Activated effector memory CD4-positive, alpha-beta T cell treated with Interleukin-2 at 50 U/mL for 16 hours (primary cell): ENCODE measurements at regions not wholly inside any gene's neighbourhood (a gene's known extent, or its start where the extent isn't known, plus 50 kb on each side); places are given as distances from the start of the nearest gene placed in this dataset.

Experiments used
- DNase-seq: peaks from one replicate; pipeline ENCODE4 v3.0.0-alpha.2; 2020

DNA sequence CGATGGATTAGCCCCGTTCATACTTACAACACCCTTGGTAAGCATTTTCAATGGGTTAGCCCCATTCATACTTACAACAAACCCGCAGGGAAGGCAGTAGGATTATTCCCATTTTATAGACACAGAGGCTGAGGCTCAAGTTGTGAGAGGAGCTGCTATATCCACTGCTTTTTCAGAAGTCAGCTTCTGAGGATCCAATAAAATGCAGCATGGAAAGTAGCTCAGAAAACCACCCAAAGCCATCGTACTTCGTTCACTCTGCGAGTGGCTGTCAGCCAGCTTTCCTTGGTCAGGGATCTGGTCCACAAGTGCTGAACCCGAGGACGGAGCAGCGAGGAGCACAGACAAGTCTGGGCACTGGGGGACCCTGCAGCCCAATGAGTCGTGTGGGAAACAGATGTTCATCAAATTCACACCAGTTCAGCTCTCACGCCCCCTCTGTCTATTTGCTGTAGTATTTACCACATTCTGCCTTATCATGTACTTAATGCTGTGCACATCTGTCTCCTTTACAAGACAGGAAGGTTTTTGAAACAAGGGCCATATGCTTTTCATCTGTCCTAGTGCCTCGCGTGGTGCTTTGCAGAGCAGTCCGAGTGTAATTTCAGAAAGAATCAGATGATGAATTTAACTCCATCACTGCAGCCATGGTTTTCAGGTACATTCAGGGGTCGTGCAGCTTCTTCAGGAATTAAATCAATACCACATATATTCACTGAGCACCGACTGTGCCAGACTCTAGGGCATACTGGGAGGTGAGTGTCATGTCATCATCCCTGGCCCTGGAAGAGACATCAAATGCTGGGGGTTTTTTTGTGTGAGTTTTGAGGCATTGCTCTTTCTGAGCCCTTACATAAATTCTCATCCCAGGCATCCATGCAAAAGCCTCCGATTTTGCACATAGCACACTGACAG, 256.9 kb downstream of the CDH26 start:
- DNase-seq = no peak

DNA sequence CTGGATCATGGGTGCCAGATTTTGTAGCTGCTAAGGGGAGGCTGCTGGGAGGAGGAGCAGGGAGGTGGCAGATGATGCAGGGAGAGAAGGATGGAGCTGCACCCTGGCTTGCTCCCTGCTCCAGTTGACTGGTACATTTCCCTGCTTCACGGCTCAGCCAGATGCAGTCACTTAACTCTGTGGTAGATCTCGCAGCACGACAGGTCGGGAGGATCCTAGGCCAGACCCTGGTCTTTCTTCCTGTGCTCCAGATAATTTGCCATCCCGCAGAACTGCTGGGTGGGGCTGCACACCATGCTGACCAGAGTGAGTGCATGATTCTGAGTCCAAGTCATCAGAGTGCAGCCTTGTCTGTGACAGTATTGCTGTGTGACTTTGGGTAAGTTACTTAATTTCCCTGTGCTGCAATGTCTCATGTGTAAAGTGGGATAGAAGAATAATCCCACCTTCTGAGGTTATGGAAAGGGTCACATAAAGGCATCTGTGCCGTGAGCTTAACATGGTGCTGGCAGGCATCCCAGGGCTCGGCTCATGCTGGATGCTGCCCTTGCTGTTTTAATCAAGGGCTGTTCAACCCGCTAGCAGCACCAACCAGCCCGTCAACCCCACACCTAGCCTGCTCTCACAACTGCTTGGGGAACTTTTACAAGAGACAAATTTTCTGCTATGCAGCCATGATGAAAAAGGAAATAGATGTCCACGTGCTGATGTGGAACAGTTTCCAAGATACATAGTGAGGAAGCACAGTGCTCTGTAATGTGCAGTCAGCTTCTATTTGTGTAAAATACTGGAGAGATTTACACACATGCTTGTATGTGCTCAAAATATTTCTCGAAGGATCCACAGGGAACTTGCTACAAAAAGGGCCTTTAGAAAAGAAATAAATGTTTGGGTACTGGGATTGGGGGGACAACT, 257.9 kb downstream of the CDH26 start:
- no peak for DNase-seq

DNA sequence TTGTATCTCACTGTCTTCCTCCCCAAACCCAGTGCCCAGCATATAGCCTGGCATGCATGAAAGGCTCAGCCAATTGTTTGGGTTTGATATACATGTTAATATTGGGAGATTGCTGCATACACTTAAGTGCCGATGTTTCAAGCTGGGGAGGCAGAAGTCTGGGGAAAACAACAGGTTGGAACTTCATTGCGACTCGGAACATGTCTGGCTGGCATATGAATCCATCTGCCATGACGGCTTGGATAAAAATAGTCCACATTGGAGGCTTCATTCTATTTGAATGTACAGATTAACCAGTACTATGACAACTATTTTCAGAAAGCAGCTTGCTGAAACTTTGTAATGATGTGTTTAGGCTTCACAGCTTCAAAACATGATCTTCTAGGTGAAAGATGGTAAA, 261.0 kb downstream of the CDH26 start:
- DNase-seq = no peak

DNA sequence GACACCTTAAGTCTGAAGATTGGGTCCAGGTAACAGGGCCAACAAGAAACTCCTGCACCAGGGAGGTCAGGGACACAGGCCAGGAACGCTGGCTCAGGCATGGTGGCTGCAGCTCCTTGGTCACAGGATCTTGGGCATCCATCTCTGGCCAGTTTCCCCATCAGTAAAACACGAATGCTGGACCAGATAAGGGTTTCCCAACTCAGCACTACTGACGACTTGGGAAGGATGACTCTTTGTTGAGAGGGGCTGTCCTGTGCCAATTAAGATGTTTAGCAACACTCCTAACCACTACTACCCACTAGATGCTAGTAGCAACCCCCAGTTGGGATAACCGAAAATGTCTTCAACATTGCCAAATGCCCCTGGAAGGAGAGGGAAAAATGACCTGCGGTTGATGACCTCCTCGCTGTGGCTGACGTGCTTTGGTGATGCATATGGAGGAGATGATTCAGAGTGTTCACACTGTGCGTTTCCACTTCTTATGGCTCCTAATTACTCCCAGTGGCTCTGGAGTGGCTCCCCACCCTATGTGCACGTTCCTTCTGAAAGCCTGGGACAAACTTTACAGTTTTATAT, 261.9 kb downstream of the CDH26 start:
- no peak for DNase-seq

- no peak for DNase-seq
These were observed 262.5 kb downstream of the CDH26 start for GRCh38 chr20:60220706-60221105.

GRCh38 chr20:60221593-60221992, 263.4 kb downstream of the CDH26 start:
- DNase-seq = no peak

DNA sequence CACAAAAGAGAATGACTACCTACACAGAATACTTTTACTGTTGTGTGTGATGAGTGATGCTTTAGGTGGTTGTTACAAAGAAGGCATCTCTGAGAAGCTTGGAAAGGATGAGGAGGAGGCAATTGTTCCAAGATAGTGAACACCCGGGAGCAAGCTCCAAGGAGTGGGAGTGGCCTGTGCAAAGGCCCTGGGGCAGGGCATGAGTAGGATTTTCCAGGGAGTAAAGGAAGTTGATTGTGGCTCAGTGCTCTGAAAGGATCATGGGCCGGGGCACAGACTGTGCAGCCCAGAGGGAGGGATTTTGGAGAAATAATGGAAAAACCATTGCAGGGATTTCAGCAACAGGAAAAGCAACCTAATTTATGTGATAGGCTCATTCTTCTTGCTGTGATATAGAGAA, 264.3 kb downstream of the CDH26 start:
- no peak for DNase-seq

DNA sequence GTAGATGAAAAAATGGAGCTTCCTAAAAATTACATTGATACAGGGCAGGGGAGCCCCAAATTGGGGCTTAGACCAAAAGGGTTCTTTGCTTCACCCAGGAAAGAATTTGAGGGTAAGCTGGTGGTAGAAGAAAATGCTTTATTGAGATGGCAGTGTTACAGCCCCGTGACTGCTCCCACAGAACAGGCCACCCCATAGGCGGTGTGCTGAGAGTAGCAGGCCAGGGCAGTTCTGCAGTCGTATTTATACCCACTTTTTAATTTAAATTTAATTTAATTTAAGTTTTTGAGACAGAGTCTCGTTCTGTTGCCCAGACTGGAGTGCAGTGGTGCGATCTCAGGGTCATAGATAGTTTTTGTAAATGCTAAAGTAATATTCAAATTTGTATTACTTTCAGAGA, 265.0 kb downstream of the CDH26 start:
- DNase-seq = no peak

DNA sequence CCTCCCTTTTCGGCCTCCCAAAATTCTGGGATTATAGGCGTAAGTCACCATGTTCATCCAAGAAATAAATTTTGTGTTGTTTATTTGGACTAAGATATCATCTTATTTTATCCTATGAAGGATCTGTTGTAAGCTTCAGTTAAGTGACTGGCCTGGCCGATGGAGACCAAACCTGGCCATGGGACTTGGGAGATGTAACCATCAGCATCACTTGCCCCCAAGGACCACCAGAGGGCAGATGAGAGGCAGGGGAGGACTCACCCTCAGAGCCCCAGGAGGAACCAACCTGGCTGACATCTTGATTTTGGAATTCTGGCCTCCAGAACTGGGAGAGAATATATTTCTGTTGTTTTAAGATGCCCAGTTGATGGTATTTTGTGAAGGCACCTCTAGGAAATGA, 266.7 kb downstream of the CDH26 start:
- no peak for DNase-seq

- DNase-seq = no peak
These were observed 270.0 kb downstream of the CDH26 start for GRCh38 chr20:60228255-60228654.

DNA sequence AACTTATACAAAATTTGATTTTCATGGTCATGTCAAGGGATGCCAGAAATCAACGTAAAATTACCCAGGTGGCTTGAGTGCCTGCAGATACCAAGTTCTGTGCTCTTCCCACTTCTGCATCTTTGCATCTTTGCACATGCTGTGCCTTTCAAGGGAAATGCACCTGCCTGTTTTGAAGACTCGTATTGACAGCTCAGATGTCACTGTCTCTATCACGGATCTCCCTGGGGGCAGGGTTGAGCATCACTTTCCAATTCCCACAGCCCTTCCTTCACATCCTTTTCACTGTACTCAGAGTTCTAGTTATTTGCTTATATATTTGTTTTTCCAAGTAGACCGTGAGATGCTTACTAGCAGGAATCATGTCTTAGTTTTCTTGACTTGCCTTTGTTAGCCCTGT, 274.2 kb downstream of the CDH26 start:
- no peak for DNase-seq

DNA sequence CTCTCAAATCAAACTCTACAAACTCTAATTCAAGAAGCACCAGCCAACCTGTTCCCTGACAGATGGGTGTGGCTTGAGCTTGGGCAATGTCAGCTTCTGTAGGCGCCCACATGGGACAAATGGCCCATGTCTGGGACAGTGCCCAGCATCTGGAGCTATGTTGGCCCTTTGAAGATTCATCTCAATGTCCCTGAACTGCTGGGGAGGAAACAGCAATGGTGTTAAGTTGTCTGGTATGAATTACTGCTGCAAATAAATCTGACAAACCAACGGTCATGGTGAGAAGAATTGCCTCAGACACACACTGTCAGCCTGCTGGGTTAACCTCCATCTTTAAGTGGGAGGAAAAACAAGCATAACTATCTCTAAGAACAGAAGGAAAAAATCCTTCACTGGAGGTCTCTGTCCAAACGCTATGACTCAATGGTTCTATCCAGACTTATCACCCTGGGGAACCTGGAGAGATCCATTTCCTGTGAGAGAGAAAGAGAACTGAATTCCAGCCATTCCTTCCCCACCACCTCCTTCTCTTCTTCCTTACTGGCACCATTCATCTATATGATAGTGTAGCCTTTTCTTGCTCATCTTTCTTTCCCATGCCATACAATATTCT, 274.9 kb downstream of the CDH26 start:
- no peak for DNase-seq

DNA sequence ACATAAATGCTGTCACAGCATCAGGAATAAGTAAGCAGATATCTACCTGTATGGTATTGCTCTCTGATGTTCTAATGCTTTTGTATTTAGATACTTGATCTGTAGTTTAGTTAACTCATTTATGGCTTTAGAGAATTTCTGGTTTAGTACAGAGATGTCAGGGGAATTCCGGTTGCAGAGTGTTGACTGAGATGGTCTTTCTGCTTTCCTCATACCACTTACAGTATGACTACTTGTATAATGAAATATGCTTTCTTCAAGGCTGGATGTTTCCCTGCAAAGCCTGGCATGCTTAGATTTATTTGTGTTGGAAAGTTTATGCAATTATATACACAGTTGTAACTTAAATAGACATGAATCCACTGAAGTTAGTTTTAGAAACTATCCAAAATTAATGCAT, 278.4 kb downstream of the CDH26 start:
- no peak for DNase-seq

GRCh38 chr20:60237981-60238380, 279.8 kb downstream of the CDH26 start:
- DNase-seq = no peak

- no peak for DNase-seq
These were observed 280.9 kb downstream of the CDH26 start for GRCh38 chr20:60238992-60239660.

DNA sequence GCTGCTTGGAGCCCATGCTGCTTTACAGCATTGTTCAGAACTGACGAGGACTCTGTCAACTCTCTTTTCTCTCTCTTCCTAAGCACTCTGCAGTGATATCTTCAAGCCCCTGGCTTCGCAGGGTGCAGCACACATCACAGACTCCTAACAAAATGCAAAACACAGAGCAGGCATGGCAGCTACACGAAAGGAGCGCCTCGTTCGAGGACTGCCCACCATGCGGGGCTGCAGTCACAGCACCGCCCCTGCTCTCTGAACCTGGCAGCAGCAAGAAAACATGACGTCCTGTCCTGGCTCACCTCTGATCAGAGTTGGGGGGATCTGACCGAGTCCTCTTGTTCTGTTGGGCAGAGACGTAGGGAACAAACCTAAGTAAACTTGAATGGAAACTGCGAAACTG, 281.7 kb downstream of the CDH26 start:
- DNase-seq = no peak

- DNase-seq = no peak
These were observed 282.2 kb downstream of the CDH26 start for GRCh38 chr20:60240415-60240814.

GRCh38 chr20:60240986-60241385, 282.8 kb downstream of the CDH26 start:
- DNase-seq = no peak

GRCh38 chr20:60242836-60243505, 284.7 kb downstream of the CDH26 start:
- DNase-seq = no peak

DNA sequence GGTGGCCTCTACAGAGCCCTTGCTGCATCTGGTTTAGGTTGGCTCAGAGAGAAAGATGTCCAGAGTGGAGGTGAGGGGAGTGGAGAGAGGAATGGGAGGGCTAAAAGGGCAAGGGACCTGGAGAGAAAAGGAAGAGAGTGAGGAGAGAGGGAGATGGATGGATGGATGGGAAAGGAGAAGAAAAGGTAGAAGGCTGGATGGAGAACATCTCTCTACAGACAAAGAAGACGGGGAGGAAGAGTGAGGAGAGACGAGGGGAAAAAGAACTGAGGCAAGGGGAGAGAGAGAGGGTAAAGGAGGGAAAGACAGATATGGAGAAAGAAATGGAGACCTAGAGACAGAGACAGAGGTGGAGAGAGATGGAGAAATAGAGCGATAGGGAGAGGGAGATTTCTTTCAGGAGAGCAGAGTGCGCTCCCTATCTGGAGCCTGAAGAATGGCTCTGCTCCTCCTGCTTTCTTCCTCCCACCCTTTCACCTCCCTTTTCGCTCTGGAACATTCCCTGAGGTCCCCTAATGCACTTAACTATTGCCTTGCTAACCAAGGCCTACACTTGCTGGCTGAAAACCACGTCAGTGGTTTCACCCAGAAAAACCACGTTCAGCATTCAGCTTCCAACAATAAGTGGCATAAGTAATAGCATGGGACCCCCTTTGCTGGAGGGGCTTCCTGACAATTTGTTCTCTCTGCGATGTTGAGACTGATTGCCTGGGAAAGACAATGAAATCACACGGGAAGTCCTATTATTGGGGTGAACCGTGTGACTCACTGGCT, 286.3 kb downstream of the CDH26 start:
- DNase-seq = no peak

DNA sequence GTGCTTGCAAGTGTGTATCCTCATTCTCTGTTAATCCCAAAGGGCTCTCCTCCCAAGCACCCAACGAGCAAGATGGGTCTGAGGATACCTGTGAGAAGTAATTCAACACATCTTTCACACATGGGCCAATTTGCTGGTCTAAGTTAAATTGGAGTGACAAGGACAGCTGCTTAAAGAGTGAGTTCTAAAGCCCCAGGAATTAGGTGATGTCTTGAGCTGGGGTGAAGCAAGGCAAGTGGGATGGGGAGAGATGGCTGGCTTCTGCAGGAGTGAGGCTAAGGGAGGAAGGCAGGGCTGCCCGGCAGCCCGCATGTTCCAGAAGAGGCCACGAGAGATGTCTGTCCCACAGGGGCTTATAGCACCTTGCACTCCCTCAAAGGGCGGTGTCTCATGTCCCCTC, 288.5 kb downstream of the CDH26 start:
- DNase-seq = no peak
